Uterus (tissue), 2 donors: ENCODE measurements at regions not wholly inside any gene's neighbourhood (a gene's known extent, or its start where the extent isn't known, plus 50 kb on each side); places are given as distances from the start of the nearest gene placed in this dataset.

ENCODE experiments used
- POLR2A ChIP-seq, 2 donors: fragments of 450-650 bp; IDR thresholded peaks; one replicate each; pipeline ENCODE4 v1.6.1; 2016; ENCODE audit warnings: antibody characterized with exemption in 2 of 2, mild to moderate bottlenecking in 1 of 2, moderate library complexity in 1 of 2
- TF ChIP-seq, protein P1 (sequence below), 4 experiments: fragments of 200-600 bp in 2 of 4; fragments of 450-650 bp in 2 of 4; sonication (generic) in 2 of 4; IDR thresholded peaks; one replicate each; pipeline ENCODE4 v1.5.1; 2016 to 2019; ENCODE audit warnings: antibody characterized with exemption in 4 of 4, mild to moderate bottlenecking in 2 of 4, moderate library complexity in 1 of 4

DNA sequence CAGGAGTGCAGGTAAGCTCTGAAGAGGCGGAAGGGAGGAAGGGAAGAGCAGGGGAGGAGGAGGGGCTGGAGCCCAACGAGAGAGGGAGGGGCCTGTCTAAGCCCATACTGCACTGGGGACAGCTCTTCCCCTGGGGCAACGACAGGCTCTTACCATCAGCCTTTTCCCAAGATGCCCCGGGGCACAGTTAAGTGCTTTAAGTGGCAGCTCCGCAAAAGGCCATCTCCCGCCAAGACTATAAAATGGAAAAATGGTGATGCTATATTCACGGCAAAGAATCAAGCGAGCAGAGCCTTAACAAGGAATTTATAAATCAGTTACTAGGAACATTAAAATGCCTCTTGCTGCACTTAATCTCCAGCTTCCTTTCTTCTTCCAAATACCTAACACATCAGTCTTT lies 110.2 kb upstream of the NLRP1 start:
- TF ChIP-seq, protein P1, sequence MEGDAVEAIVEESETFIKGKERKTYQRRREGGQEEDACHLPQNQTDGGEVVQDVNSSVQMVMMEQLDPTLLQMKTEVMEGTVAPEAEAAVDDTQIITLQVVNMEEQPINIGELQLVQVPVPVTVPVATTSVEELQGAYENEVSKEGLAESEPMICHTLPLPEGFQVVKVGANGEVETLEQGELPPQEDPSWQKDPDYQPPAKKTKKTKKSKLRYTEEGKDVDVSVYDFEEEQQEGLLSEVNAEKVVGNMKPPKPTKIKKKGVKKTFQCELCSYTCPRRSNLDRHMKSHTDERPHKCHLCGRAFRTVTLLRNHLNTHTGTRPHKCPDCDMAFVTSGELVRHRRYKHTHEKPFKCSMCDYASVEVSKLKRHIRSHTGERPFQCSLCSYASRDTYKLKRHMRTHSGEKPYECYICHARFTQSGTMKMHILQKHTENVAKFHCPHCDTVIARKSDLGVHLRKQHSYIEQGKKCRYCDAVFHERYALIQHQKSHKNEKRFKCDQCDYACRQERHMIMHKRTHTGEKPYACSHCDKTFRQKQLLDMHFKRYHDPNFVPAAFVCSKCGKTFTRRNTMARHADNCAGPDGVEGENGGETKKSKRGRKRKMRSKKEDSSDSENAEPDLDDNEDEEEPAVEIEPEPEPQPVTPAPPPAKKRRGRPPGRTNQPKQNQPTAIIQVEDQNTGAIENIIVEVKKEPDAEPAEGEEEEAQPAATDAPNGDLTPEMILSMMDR (IDR thresholded peaks at IDR 0.05) = no peak
- no peak for TF ChIP-seq POLR2A (IDR thresholded peaks at IDR 0.05)
